NCI-H2107 treated with DMSO at 0.1 percent for 48 hours (cell line): ENCODE measurements at regions not wholly inside any gene's neighbourhood (a gene's known extent, or its start where the extent isn't known, plus 50 kb on each side); places are given as distances from the start of the nearest gene placed in this dataset.

Source experiments
- DNase-seq: peaks from one replicate; lab custom pipeline; 2025; ENCODE audit not compliant: unreplicated experiment; lab: John Stamatoyannopoulos, UW

GRCh38 chr22:49448526-49448925, 379.1 kb downstream of the BRD1 start:
- DNase-seq, result no peak

DNA sequence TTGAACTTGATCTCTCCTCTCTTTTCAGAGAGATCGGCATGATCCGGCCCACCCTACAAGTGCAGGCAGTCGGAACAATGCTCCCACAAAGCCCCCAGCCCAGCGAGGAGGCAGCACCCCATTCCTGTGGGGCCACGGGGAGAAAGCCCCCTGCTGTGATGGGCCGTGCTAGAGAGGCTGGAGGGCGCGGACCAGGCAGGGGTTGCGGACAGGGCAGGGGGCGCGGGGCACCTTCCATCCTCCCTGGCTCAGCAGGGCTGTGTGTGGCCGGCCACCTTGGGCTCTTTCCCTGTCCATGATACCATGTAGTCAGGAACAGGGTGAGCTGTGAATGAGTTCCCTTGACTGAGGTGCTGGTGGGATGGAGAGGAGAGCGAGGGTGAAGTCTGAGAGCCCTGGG, 379.8 kb downstream of the BRD1 start:
- DNase-seq, result no peak

- no peak for DNase-seq
These were observed 380.6 kb downstream of the BRD1 start for GRCh38 chr22:49446759-49447710.

DNA sequence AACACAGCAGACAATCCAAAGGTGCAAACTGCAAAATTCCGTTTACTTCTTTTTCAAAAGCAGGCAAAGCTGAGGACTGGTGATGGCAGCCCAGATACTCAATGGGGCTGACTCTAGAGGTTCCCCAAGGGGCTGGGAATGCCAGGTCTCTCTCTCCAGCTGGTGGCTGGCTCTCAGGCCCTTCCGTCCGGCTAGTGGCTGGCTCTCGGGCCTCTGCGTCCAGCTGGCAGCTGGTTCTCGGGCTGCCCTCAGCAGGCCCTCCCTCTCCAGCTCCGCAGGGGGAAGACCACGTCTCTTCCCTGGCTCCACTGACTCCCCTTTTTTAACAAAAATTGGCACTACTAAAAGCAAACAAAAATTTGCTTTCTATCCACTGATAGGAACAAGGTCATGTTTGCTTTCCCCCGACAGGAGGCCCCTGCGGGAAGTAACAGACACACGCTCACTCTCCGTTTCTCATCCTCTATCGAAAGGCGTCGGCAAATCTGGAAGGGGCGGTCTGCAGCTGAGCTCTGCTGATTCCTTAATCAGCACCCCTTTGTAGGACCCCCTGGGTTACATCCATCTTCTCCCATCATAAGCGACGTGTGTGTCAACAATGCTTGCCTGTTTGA, 381.4 kb downstream of the BRD1 start:
- DNase-seq, result no peak

GRCh38 chr22:49444781-49445180, 382.9 kb downstream of the BRD1 start:
- no peak for DNase-seq

DNA sequence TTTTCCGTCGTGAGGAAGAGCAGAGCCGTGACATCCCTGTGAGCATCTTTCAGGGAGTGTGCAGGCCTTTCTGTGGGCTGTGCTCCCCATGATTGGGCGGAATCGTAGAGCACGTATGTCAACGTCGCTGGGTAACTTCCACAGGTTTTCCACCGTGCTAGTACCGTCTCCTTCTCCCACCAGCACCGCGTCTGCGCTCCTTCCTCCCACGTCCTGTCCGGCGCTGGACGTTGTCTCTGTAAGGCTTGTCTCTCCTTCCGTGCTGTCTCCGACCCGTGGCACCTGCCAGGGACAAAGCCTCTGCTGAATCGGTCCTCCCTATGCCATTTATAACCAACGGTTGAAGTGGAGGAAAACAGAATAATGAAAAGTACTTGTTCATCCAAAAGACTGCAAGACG, 386.7 kb downstream of the BRD1 start:
- no peak for DNase-seq

DNA sequence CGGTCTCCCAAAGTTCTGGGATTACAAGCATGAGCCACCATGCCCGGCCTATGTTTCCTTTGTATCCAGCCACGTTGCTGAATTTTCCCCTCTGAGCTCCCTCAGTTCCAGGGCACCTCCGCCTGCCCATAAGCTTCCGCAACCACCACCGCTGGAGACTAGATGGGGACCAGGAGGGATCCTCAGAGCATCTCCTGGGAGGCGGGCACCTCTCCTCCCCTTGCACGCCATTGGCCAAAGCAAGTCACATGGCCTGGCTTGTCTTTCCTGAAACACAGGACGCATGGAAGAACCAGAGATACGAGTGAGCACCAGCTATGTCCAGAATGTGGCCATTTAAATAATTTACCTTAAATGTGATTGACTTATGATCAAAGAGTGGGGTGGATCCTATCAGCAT, 388.3 kb downstream of the BRD1 start:
- DNase-seq, result no peak

DNA sequence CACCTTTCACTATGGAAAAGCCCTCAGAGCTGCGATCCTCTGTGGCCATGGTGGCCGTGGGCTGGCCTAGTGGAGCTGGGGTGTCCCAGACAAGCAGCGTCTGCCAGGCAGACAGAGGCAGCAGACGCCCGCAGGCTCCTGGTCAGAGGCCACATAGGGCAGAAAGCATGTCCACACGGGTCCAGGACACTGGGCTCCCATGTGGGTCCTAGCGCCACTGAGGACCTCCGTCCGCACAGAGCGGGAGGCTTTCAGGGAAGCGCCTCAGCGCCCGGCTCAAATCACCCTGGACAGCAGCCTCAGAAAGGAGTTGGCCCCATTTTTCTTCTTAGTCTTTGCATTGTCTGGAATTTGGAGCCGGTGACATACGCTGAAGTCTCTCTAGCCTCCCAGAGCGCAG, 389.7 kb downstream of the BRD1 start:
- no peak for DNase-seq

GRCh38 chr22:49437356-49437755, 390.3 kb downstream of the BRD1 start:
- no peak for DNase-seq

DNA sequence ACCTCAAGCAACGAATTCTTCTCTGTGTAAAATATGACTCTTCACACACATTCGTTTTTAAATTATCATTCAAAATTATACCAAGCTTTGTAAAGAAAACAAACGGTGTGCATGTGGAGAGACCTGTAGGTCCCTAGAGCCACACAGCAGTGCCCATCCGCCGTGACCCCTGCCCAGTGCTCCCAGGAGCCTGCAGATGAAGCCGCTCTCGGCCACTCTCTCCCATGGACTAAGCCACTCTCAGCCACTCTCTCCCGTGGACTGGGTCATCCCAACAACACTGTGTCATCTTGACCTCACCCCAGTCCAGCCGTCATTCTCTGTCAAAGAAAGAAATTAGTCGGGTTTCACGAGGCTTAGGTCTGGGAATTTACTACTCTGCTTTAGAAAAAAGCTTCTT, 391.6 kb downstream of the BRD1 start:
- no peak for DNase-seq

GRCh38 chr22:49435596-49435995, 392.1 kb downstream of the BRD1 start:
- DNase-seq, result no peak

- DNase-seq, result no peak
These were observed 393.7 kb downstream of the BRD1 start for GRCh38 chr22:49433717-49434611.

DNA sequence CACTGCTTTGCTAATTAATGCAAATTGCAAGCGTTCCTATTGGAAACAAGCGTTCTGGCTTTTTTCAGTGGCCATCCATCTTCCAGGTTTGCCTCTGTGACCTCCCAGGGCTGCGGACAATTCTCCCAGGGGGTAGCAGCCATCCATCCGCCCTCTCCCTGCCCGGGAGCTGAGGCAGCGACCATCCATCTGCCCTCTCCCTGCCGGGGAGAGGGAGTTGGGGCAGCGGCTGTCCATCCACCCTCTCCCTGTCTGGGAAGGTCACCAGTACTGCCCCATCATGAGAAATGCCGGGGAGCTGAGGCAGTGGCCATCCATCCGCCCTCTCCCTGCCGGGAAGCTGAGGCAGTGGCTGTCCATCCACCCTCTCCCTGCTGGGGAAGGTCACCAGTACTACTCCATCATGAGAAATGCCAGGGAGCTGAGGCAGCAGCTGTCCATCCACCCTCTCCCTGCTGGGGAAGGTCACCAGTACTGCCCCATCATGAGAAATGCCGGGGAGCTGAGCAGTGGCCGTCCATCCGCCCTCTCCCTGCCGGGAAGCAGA, 394.7 kb downstream of the BRD1 start:
- DNase-seq, result no peak

DNA sequence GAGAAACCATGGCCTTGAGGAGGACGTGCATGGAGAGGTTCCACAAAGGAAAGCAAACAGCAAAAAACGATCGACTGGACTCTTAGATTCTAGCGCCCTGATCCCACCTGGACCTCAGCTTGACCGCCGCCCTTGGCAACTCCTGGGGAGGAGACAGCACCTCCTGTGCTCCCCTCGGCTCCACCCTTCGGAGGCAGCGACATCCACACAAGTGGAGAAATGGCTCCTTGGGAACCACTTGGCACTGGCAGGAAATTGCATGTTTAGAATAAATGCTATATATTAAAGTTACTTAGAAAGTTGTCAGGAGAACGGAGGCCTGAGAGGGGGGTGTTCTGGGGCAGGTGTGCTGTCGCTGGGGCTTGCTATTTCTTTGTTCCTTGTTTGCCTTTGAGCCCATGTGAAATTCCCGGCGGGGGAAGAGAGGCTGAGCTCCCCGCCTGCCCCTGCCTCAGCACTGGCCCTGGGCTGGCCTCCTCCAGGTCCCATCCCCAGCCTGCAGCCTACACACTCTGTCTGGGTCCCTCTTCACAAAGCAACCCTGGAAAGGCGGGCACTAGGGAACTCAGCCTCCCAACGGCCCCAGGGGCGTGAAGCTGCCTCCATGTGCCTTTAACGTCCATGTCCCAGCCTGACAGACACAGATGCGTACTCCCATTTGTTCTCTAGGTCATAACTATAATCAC, 395.3 kb downstream of the BRD1 start:
- no peak for DNase-seq

DNA sequence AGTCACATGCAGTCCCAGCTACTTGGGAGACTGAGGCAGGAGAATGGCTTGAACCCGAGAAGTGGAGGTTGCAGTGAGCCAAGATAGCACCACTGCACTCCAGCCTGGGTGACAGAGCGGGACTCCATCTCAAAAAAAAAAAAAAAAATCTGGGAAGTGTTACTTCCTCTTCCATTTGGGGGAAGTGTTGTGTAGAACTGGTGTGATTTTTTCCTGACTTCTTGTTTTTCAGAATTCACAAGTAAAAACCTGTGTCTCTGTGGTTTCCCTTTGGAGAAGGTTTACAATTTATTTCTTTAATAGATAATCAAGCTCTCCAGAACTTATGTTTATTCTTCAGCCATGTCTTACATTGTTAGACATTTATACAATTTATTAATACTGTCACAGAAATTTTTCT, 396.1 kb downstream of the BRD1 start:
- DNase-seq, result no peak

- no peak for DNase-seq
These were observed 398.6 kb downstream of the BRD1 start for GRCh38 chr22:49429066-49429465.

GRCh38 chr22:49427941-49428340, 399.7 kb downstream of the BRD1 start:
- DNase-seq, result no peak

GRCh38 chr22:49427341-49427740, 400.3 kb downstream of the BRD1 start:
- no peak for DNase-seq

DNA sequence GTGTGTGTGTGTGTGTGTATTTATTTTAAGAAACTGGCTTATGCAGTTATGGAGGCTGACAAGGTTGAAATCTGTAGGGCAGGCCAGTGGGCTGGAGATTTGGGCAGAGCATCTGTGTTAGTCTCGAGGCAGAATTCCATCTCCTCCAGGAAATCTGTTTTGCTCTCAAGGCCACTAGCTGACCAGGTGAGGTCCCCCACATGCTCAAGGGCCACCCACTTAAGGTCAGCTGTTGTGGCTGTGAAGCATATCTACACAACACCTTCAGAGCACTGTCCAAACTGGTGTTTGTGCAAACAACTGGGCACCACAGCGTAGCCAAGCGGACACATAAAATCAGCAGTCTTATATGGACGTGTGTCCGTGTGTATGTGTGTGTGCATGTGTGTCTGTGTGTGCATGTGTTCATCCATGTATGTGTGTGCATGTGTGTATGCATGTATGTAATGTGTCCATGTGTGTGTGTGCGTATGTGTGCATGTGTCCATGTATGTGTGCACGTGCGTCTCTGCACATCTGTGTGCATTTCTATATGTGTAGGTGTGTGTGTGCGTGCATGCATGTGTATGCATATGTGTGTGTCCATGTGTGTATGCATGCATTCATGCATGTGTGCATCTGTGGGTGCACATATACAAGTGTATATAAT, 400.9 kb downstream of the BRD1 start:
- DNase-seq, result no peak

DNA sequence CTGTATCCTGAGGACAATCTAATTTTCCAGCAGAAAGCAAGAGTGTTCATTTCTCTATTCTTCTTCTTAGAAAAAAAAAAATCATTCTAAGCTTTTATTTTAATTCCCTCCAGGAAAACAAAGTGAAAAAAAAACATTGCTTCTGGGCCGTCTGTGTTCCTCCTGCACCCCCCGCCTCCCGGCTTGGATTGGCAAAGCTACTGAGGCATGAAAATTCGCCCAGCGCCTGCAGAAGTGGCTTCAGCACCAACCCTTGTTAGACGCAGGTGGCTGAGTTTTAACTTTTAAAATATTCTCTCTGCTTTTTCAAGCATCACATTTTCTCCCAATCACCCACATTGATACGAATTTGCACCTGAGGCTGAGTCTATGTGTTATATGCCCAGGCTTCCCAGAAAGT, 401.6 kb downstream of the BRD1 start:
- no peak for DNase-seq
